ENCODE measurements at regions not wholly inside any gene's neighbourhood (a gene's known extent, or its start where the extent isn't known, plus 50 kb on each side); places are given as distances from the start of the nearest gene placed in this dataset.

DNA sequence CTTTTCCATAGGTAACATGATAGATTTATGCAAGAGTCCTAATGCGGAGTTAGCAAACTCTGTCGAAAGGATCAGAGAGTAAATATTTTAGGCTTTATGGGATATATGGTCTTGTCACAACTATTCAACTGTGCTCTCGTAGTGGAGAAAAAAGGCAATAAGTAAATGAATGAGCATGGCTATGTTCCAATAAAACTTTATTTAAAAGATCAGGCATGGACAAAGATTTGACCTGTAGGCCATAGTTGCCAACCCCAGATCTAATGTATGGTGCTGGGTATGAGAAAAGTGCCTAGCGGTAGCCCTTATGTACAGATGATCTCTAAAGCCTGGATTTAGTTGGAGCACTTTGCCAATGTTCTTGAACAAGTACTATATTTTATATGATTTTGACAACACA is 498.8 kb upstream of the C1orf87 start:
- no peak for TF ChIP-seq POLR2A (IDR thresholded peaks at IDR 0.05)
- TF ChIP-seq, protein P1, sequence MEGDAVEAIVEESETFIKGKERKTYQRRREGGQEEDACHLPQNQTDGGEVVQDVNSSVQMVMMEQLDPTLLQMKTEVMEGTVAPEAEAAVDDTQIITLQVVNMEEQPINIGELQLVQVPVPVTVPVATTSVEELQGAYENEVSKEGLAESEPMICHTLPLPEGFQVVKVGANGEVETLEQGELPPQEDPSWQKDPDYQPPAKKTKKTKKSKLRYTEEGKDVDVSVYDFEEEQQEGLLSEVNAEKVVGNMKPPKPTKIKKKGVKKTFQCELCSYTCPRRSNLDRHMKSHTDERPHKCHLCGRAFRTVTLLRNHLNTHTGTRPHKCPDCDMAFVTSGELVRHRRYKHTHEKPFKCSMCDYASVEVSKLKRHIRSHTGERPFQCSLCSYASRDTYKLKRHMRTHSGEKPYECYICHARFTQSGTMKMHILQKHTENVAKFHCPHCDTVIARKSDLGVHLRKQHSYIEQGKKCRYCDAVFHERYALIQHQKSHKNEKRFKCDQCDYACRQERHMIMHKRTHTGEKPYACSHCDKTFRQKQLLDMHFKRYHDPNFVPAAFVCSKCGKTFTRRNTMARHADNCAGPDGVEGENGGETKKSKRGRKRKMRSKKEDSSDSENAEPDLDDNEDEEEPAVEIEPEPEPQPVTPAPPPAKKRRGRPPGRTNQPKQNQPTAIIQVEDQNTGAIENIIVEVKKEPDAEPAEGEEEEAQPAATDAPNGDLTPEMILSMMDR (IDR thresholded peaks at IDR 0.05) = no peak
